A549 (cell line): ENCODE measurements at regions not wholly inside any gene's neighbourhood (a gene's known extent, or its start where the extent isn't known, plus 50 kb on each side); places are given as distances from the start of the nearest gene placed in this dataset.

Experiments used
- ATAC-seq, 2 experiments: fragments of 200-7000 bp in 1 of 2; fragments of >200 bp in 1 of 2; cut with Nextera tagmentation in 1 of 2; cut with Tn5 transposase in 1 of 2; 3 replicates each; pipeline versions ENCODE4 v1.8.0 to v1.9.1; 2018 to 2020; ENCODE audit warnings: mild to moderate bottlenecking in 1 of 2, moderate library complexity in 1 of 2
- CTCF ChIA-PET: fragments of 300-600 bp; sonication (Branson Sonifier 250); formaldehyde crosslinking; extraction: SDS; loops from one replicate; lab custom pipeline; 2021; ENCODE audit warnings: antibody characterized with exemption, inconsistent platforms; lab: Yijun Ruan, JAX
- POLR2A ChIA-PET: fragments of 350-600 bp; formaldehyde crosslinking; extraction: SDS; loops from one replicate; lab custom pipeline; 2021; ENCODE audit warnings: antibody characterized with exemption, inconsistent platforms; lab: Yijun Ruan, JAX
- DNase-seq, 2 experiments: peaks; one replicate each; pipeline versions ENCODE4 v3.0.0 to v3.0.0-alpha.2; 2011 to 2016; ENCODE audit warnings: low read depth in 1 of 2, low spot score in 1 of 2
- FAIRE-seq: peaks from 2 replicates; lab custom pipeline; 2011; peaks lifted over from hg19 to GRCh38; lab: Jason Lieb, UNC
- H3K27ac ChIP-seq, 2 experiments: fragments of >200 bp; sonication (Bioruptor Twin); formaldehyde crosslinking; 3 replicates each; pipeline ENCODE4 v1.5.1; 2016 to 2017
- H3K4me1 ChIP-seq: fragments of >200 bp; sonication (Bioruptor Twin); formaldehyde crosslinking; 3 replicates; pipeline ENCODE4 v1.6.1; 2016
- H3K4me2 ChIP-seq: fragments of >200 bp; sonication (Bioruptor Twin); formaldehyde crosslinking; 3 replicates; pipeline ENCODE4 v1.6.1; 2016
- H3K4me3 ChIP-seq: fragments of >200 bp; sonication (Bioruptor Twin); formaldehyde crosslinking; 3 replicates; pipeline ENCODE4 v1.5.1; 2016
- H3K9me3 ChIP-seq: fragments of >200 bp; sonication (Bioruptor Twin); formaldehyde crosslinking; 3 replicates; pipeline ENCODE4 v1.6.1; 2016
- BHLHE40 ChIP-seq: IDR thresholded peaks from 2 replicates; pipeline ENCODE4 v1.6.1; 2012; ENCODE audit warnings: low read depth, low read length, inconsistent platforms
- CHD2 ChIP-seq: fragments of 150-350 bp; IDR thresholded peaks from 2 replicates; pipeline ENCODE4 v1.6.1; 2014; ENCODE audit warnings: low read length; ENCODE audit not compliant: partially characterized antibody
- CHD4 ChIP-seq: fragments of 200-600 bp; sonication (generic); IDR thresholded peaks from 2 replicates; pipeline ENCODE4 v1.6.1; 2016; ENCODE audit warnings: antibody characterized with exemption, mild to moderate bottlenecking, borderline replicate concordance
- EHMT2 ChIP-seq: fragments of 200-600 bp; sonication (generic); IDR thresholded peaks from 2 replicates; pipeline ENCODE4 v1.6.1; 2016; ENCODE audit warnings: antibody characterized with exemption, low read depth, mild to moderate bottlenecking, moderate library complexity
- EP300 ChIP-seq, 2 experiments: fragments of >200 bp; sonication (Bioruptor Twin); formaldehyde crosslinking; IDR thresholded peaks; 2 replicates in 1 of 2; 3 replicates in 1 of 2; pipeline ENCODE4 v1.6.1; 2016 to 2017
- HDAC2 ChIP-seq: fragments of 200-600 bp; sonication (generic); IDR thresholded peaks from 2 replicates; pipeline ENCODE4 v1.6.1; 2016
- HEYL ChIP-seq: fragments of 250-450 bp; sonication (Bioruptor Pico); IDR thresholded peaks from 2 replicates; pipeline ENCODE4 v1.8.0; 2021; ENCODE audit warnings: mild to moderate bottlenecking, moderate library complexity
- JUN ChIP-seq, 2 experiments: fragments of >200 bp; sonication (Bioruptor Twin); formaldehyde crosslinking; IDR thresholded peaks; 2 replicates in 1 of 2; 3 replicates in 1 of 2; pipeline ENCODE4 v1.6.1; 2016 to 2017
- KDM5A ChIP-seq: fragments of 200-600 bp; sonication (generic); IDR thresholded peaks from 2 replicates; pipeline ENCODE4 v1.6.1; 2016; ENCODE audit warnings: antibody characterized with exemption, mild to moderate bottlenecking
- MAFK ChIP-seq: fragments of 450-650 bp; IDR thresholded peaks from 2 replicates; pipeline ENCODE4 v1.6.1; 2014; ENCODE audit not compliant: partially characterized antibody
- MAZ ChIP-seq: fragments of 150-350 bp; IDR thresholded peaks from 2 replicates; pipeline ENCODE4 v1.6.1; 2014; ENCODE audit warnings: antibody characterized with exemption, low read depth, low read length, borderline replicate concordance
- PHF8 ChIP-seq: fragments of 200-600 bp; sonication (generic); IDR thresholded peaks from 2 replicates; pipeline ENCODE4 v1.6.1; 2016; ENCODE audit warnings: low read depth, mild to moderate bottlenecking, antibody characterized with exemption, moderate library complexity, borderline replicate concordance
- POLR2A ChIP-seq: IDR thresholded peaks from 2 replicates; pipeline ENCODE4 v1.6.1; 2012; ENCODE audit warnings: mild to moderate bottlenecking, low read length
- POLR2AphosphoS2 ChIP-seq: conservative IDR thresholded peaks from 2 replicates; pipeline ENCODE4 v1.6.1; 2012; ENCODE audit warnings: low read length, improper control_type of control experiment, inconsistent platforms
- RNF2 ChIP-seq: fragments of 200-600 bp; sonication (generic); IDR thresholded peaks from 2 replicates; pipeline ENCODE4 v1.6.1; 2016; ENCODE audit warnings: low read depth, mild to moderate bottlenecking, antibody characterized with exemption, moderate library complexity, borderline replicate concordance
- SREBF2 ChIP-seq: fragments of 450-650 bp; IDR thresholded peaks from 2 replicates; pipeline ENCODE4 v1.6.1; 2014; ENCODE audit warnings: mild to moderate bottlenecking, moderate library complexity
- TP53 ChIP-seq: fragments of 250-450 bp; sonication (Bioruptor Pico); IDR thresholded peaks from 2 replicates; pipeline ENCODE4 v1.5.0; 2021; ENCODE audit warnings: mild to moderate bottlenecking, moderate library complexity
- ZNF302 ChIP-seq: fragments of 250-450 bp; sonication (Bioruptor Pico); IDR thresholded peaks from 2 replicates; pipeline ENCODE4 v1.9.0; 2021; ENCODE audit warnings: inconsistent platforms, mild to moderate bottlenecking, moderate library complexity
- ZSCAN20 ChIP-seq: fragments of 250-450 bp; sonication (Bioruptor Pico); IDR thresholded peaks from 2 replicates; pipeline ENCODE4 v1.8.0; 2022; ENCODE audit warnings: mild to moderate bottlenecking, moderate library complexity
- WGBS: methylation state at CpG from one replicate; pipeline ENCODE4 v1.1.6; 2017; ENCODE audit errors: missing lambda C conversion rate; 5-methylcytosine and 5-hydroxymethylcytosine counted together
- TF ChIP-seq, protein P1 (sequence below): fragments of 450-650 bp; IDR thresholded peaks from 2 replicates; pipeline ENCODE4 v1.6.1; 2014; ENCODE audit warnings: antibody characterized with exemption
- TF ChIP-seq, protein P2 (sequence below): fragments of 150-350 bp; IDR thresholded peaks from 2 replicates; pipeline ENCODE4 v1.6.1; 2014; ENCODE audit warnings: low read depth, mild to moderate bottlenecking, low read length
- TF ChIP-seq, protein P3 (sequence below): IDR thresholded peaks from 2 replicates; pipeline ENCODE4 v1.6.1; 2012; ENCODE audit warnings: low read depth, borderline replicate concordance
- TF ChIP-seq, protein P4 (sequence below): IDR thresholded peaks from 2 replicates; pipeline ENCODE4 v1.6.1; 2012
- TF ChIP-seq, protein P5 (sequence below): fragments of >200 bp; sonication (Bioruptor Twin); formaldehyde crosslinking; IDR thresholded peaks from 3 replicates; pipeline ENCODE4 v1.5.1; 2016

DNA sequence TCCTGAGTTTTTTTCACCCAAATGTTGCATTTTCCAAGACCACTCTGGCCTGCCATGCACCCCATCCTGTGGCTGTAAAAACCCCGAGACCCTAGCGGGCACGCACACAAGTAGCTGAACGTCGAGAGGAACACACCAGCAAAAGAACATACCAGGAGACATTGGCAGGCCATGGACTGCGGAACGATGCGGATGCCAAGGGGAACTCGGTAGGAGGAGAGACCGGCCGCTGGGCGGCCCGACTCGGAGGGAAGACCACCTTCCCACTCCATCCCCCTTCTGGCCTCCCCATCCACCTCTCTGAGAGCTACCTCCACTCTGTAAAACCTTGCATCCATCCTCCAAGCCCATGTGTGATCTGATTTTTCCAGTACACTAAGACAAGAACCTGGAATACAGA lies 105.5 kb upstream of the CELF4 start:
- Histone ChIP-seq H3K27ac (no peak overlapping the region), H3K9me3 (no peaks in the 10 kb centered on the region), H3K4me2 (no peak overlapping the region), H3K4me3 (no peak overlapping the region), H3K4me1 (no peaks in the 10 kb centered on the region)
- WGBS, result 48% methylated on average over 13 of the region's 14 CpGs
- ChIA-PET POLR2A (no interaction called here), CTCF (no interaction called here)
- FAIRE-seq (no peak), ATAC-seq (no peak), DNase-seq (no peak)
- TF ChIP-seq ZNF302 (CRISPR knock-in tag) (no peak), HEYL (CRISPR knock-in tag) (no peak), BHLHE40 (no peak), TP53 (CRISPR knock-in tag) (no peak), SREBF2 (no peak), EP300 (IDR thresholded peaks at IDR 0.05) (no peak), MAZ (no peak), PHF8 (no peak), ZSCAN20 (CRISPR knock-in tag) (no peak), CHD2 (no peak), KDM5A (no peak)
- TF ChIP-seq, protein P1, sequence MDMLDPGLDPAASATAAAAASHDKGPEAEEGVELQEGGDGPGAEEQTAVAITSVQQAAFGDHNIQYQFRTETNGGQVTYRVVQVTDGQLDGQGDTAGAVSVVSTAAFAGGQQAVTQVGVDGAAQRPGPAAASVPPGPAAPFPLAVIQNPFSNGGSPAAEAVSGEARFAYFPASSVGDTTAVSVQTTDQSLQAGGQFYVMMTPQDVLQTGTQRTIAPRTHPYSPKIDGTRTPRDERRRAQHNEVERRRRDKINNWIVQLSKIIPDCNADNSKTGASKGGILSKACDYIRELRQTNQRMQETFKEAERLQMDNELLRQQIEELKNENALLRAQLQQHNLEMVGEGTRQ, result no peak
- TF ChIP-seq, protein P2, sequence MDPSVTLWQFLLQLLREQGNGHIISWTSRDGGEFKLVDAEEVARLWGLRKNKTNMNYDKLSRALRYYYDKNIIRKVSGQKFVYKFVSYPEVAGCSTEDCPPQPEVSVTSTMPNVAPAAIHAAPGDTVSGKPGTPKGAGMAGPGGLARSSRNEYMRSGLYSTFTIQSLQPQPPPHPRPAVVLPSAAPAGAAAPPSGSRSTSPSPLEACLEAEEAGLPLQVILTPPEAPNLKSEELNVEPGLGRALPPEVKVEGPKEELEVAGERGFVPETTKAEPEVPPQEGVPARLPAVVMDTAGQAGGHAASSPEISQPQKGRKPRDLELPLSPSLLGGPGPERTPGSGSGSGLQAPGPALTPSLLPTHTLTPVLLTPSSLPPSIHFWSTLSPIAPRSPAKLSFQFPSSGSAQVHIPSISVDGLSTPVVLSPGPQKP, result no peak
- TF ChIP-seq, protein P3, sequence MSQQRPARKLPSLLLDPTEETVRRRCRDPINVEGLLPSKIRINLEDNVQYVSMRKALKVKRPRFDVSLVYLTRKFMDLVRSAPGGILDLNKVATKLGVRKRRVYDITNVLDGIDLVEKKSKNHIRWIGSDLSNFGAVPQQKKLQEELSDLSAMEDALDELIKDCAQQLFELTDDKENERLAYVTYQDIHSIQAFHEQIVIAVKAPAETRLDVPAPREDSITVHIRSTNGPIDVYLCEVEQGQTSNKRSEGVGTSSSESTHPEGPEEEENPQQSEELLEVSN, result no peak
- TF ChIP-seq, protein P4, sequence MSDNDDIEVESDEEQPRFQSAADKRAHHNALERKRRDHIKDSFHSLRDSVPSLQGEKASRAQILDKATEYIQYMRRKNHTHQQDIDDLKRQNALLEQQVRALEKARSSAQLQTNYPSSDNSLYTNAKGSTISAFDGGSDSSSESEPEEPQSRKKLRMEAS, result no peak

DNA sequence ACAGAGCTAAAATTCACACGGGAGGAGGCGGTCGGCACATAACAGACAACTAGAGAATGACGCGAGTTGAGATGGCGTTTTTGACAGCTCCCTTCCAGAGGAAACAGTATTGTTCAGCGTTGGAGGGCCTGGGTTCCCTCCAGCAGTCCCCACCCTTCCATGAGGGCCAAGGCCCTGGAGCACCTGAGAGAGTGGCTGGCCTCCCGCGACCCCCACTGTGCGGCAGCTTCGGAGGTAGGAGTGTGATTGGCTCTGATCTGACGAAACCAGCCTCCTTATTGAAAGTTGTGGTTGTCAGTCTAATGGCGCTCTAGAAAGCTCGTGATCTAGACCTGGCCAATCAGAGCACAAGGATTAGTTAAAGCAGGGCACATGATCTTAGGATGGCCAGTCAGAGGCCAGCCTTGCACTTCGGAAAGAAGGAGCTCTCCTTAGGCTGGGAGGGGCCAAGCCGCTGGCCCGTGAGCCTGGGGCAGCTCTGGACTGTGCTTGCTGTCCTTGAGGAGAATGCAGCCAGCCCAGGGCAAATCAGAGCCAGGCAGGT lies 104.5 kb upstream of the CELF4 start:
- WGBS, result 59% methylated on average over 9 of the region's 17 CpGs
- Histone ChIP-seq H3K27ac (no peak overlapping the region), H3K4me1 (no peaks in the 10 kb centered on the region), H3K4me3 (no peak overlapping the region), H3K4me2 (no peak overlapping the region), H3K9me3 (no peaks in the 10 kb centered on the region)
- no peak for DNase-seq
- ChIA-PET POLR2A (no interaction called here), CTCF (interaction anchor here (0.6 kb wide), 1 partner anchor 91 kb away, joined by 3 read pairs; no protein-coding TSS in a partner anchor)
- no peak for FAIRE-seq
- ATAC-seq, result no peak
- TF ChIP-seq EHMT2 (no peak), JUN (IDR thresholded peaks at IDR 0.05) (no peak), HDAC2 (no peak), CHD4 (no peak), POLR2A (no peak), SREBF2 (no peak), POLR2AphosphoS2 (no peak), EP300 (IDR thresholded peaks at IDR 0.05) (no peak), MAFK (no peak), RNF2 (no peak), BHLHE40 (no peak)
- TF ChIP-seq, protein P5, sequence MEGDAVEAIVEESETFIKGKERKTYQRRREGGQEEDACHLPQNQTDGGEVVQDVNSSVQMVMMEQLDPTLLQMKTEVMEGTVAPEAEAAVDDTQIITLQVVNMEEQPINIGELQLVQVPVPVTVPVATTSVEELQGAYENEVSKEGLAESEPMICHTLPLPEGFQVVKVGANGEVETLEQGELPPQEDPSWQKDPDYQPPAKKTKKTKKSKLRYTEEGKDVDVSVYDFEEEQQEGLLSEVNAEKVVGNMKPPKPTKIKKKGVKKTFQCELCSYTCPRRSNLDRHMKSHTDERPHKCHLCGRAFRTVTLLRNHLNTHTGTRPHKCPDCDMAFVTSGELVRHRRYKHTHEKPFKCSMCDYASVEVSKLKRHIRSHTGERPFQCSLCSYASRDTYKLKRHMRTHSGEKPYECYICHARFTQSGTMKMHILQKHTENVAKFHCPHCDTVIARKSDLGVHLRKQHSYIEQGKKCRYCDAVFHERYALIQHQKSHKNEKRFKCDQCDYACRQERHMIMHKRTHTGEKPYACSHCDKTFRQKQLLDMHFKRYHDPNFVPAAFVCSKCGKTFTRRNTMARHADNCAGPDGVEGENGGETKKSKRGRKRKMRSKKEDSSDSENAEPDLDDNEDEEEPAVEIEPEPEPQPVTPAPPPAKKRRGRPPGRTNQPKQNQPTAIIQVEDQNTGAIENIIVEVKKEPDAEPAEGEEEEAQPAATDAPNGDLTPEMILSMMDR, result no peak
